GM12874 (cell line): ENCODE measurements at regions not wholly inside any gene's neighbourhood (a gene's known extent, or its start where the extent isn't known, plus 50 kb on each side); places are given as distances from the start of the nearest gene placed in this dataset.

Experiments
- CTCF ChIP-seq: IDR thresholded peaks from 2 replicates; pipeline ENCODE4 v1.5.1; 2011; ENCODE audit warnings: low read depth, mild to moderate bottlenecking, control low read depth, low read length, moderate library complexity; ENCODE audit not compliant: insufficient read depth

- TF ChIP-seq CTCF = no peak
These were observed 62.3 kb upstream of the CALM2 start for GRCh38 chr2:47238638-47239037.

GRCh38 chr2:47237375-47238334 lies 61.3 kb upstream of the CALM2 start:
- TF ChIP-seq CTCF = no peak

- TF ChIP-seq CTCF = no peak
These were observed 60.3 kb upstream of the CALM2 start for GRCh38 chr2:47236503-47237215.

GRCh38 chr2:47235132-47235531 lies 58.8 kb upstream of the CALM2 start:
- TF ChIP-seq CTCF = no peak

- no peak for TF ChIP-seq CTCF
These were observed 58.1 kb upstream of the CALM2 start for GRCh38 chr2:47234456-47234855.

GRCh38 chr2:47232738-47233415 lies 56.6 kb upstream of the CALM2 start:
- no peak for TF ChIP-seq CTCF

- TF ChIP-seq CTCF = no peak
These were observed 54.1 kb upstream of the CALM2 start for GRCh38 chr2:47230418-47230817.
